SU-DHL-6 (cell line): ENCODE measurements at regions not wholly inside any gene's neighbourhood (a gene's known extent, or its start where the extent isn't known, plus 50 kb on each side); places are given as distances from the start of the nearest gene placed in this dataset.

Experiments
- H2AFZ ChIP-seq: fragments of 200-600 bp; sonication (generic); 2 replicates; pipeline ENCODE4 v1.6.1; 2014; ENCODE audit warnings: low read depth, mild to moderate bottlenecking, moderate library complexity, mixed read lengths, antibody characterized with exemption, low read length; ENCODE audit not compliant: severe bottlenecking
- H3F3A ChIP-seq: fragments of 200-600 bp; shearing (Covaris generic); 2 replicates; pipeline ENCODE4 v1.6.0; 2016; ENCODE audit warnings: antibody characterized with exemption, mild to moderate bottlenecking; ENCODE audit not compliant: insufficient read depth
- H3K27ac ChIP-seq: fragments of 200-600 bp; sonication (generic); 2 replicates; pipeline ENCODE4 v1.5.1; 2016; ENCODE audit warnings: low read depth, mild to moderate bottlenecking, low read length, moderate library complexity, mixed read lengths
- H3K27me3 ChIP-seq: fragments of 200-600 bp; sonication (generic), shearing (Covaris generic); 2 replicates; pipeline ENCODE4 v1.6.0; 2014; ENCODE audit warnings: mild to moderate bottlenecking, low read length
- H3K36me3 ChIP-seq: fragments of 200-600 bp; sonication (generic); 2 replicates; pipeline ENCODE4 v1.6.1; 2014; ENCODE audit warnings: mild to moderate bottlenecking, low read length, mixed read lengths
- H3K4me2 ChIP-seq: fragments of 300-600, 200-600 bp; shearing (Covaris generic), sonication (generic); 2 replicates; pipeline ENCODE4 v1.6.0; 2014; ENCODE audit warnings: low read length, low read depth, mild to moderate bottlenecking; ENCODE audit not compliant: poor library complexity, severe bottlenecking
- H3K4me3 ChIP-seq: fragments of 200-600 bp; sonication (generic); 2 replicates; pipeline ENCODE4 v1.5.1; 2014; ENCODE audit warnings: antibody characterized with exemption, low read length, mild to moderate bottlenecking, mixed read lengths; ENCODE audit not compliant: insufficient read depth, poor library complexity, severe bottlenecking
- H3K79me2 ChIP-seq: fragments of 200-600 bp; sonication (generic); 2 replicates; pipeline ENCODE4 v1.6.1; 2014; ENCODE audit warnings: mild to moderate bottlenecking, low read length, moderate library complexity; ENCODE audit not compliant: insufficient read depth
- H3K9ac ChIP-seq: fragments of 200-600 bp; sonication (generic); 2 replicates; pipeline ENCODE4 v1.7.0; 2014; ENCODE audit warnings: mild to moderate bottlenecking, low read length
- H3K9me2 ChIP-seq: fragments of 200-600 bp; sonication (generic); replicated peaks from 2 replicates; pipeline ENCODE4 v1.6.1; 2014; ENCODE audit warnings: low read length; ENCODE audit not compliant: insufficient read depth
- H3K9me3 ChIP-seq: fragments of 200-600 bp; sonication (generic); 2 replicates; pipeline ENCODE4 v1.6.1; 2014; ENCODE audit warnings: low read length, mixed read lengths; ENCODE audit not compliant: insufficient read depth
- H4K20me1 ChIP-seq: fragments of 200-600 bp; sonication (generic); 2 replicates; pipeline ENCODE4 v1.6.1; 2014; ENCODE audit warnings: low read depth, mild to moderate bottlenecking, antibody characterized with exemption, low read length, moderate library complexity, mixed read lengths
- EZH2phosphoT487 ChIP-seq: fragments of 200-600 bp; sonication (generic), shearing (Covaris generic); conservative IDR thresholded peaks from 2 replicates; pipeline ENCODE4 v1.6.1; 2018; ENCODE audit warnings: mild to moderate bottlenecking, antibody characterized with exemption, low read length, moderate library complexity, mixed read lengths
- TF ChIP-seq, protein P1 (sequence below): fragments of 200-600 bp; sonication (generic); IDR thresholded peaks from one replicate; pipeline ENCODE4 v1.5.1; 2017; ENCODE audit warnings: antibody characterized with exemption, mild to moderate bottlenecking, low read length, moderate library complexity; ENCODE audit not compliant: insufficient read depth, poor library complexity, severe bottlenecking

- no peaks in the 10 kb centered on the region for H3K27me3 ChIP-seq
- H3K4me3 ChIP-seq: no peak overlapping the region
- H3K4me2 ChIP-seq: no peak overlapping the region
- no peaks in the 10 kb centered on the region for H3K9me2 ChIP-seq
- no peaks in the 10 kb centered on the region for H3F3A ChIP-seq
- TF ChIP-seq EZH2phosphoT487: no peak
- TF ChIP-seq, protein P1, sequence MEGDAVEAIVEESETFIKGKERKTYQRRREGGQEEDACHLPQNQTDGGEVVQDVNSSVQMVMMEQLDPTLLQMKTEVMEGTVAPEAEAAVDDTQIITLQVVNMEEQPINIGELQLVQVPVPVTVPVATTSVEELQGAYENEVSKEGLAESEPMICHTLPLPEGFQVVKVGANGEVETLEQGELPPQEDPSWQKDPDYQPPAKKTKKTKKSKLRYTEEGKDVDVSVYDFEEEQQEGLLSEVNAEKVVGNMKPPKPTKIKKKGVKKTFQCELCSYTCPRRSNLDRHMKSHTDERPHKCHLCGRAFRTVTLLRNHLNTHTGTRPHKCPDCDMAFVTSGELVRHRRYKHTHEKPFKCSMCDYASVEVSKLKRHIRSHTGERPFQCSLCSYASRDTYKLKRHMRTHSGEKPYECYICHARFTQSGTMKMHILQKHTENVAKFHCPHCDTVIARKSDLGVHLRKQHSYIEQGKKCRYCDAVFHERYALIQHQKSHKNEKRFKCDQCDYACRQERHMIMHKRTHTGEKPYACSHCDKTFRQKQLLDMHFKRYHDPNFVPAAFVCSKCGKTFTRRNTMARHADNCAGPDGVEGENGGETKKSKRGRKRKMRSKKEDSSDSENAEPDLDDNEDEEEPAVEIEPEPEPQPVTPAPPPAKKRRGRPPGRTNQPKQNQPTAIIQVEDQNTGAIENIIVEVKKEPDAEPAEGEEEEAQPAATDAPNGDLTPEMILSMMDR: no peak
- no peaks in the 10 kb centered on the region for H3K79me2 ChIP-seq
- no peaks in the 10 kb centered on the region for H4K20me1 ChIP-seq
- no peak overlapping the region for H3K27ac ChIP-seq
- no peaks in the 10 kb centered on the region for H3K9me3 ChIP-seq
- no peak overlapping the region for H3K9ac ChIP-seq
- H2AFZ ChIP-seq: no peak overlapping the region
- H3K36me3 ChIP-seq: no peaks in the 10 kb centered on the region
These were observed 311.7 kb downstream of the HTR1A start for GRCh38 chr5:63650581-63650980.

GRCh38 chr5:63648376-63648775 is 313.9 kb downstream of the HTR1A start:
- Histone ChIP-seq H2AFZ (no peak overlapping the region), H3K9ac (no peak overlapping the region), H3K9me3 (no peaks in the 10 kb centered on the region), H3K79me2 (no peaks in the 10 kb centered on the region), H4K20me1 (no peaks in the 10 kb centered on the region), H3K4me2 (no peak overlapping the region), H3K27ac (no peak overlapping the region), H3K27me3 (no peaks in the 10 kb centered on the region), H3K4me3 (no peak overlapping the region), H3K36me3 (no peaks in the 10 kb centered on the region), H3K9me2 (no peaks in the 10 kb centered on the region), H3F3A (no peaks in the 10 kb centered on the region)
- TF ChIP-seq, protein P1: no peak
- no peak for TF ChIP-seq EZH2phosphoT487

GRCh38 chr5:63629951-63630630 is 332.2 kb downstream of the HTR1A start:
- no peaks in the 10 kb centered on the region for H3K27me3 ChIP-seq
- H3K36me3 ChIP-seq: no peaks in the 10 kb centered on the region
- no peaks in the 10 kb centered on the region for H4K20me1 ChIP-seq
- no peak overlapping the region for H3K27ac ChIP-seq
- H3K79me2 ChIP-seq: no peaks in the 10 kb centered on the region
- no peaks in the 10 kb centered on the region for H3K9me2 ChIP-seq
- H2AFZ ChIP-seq: no peak overlapping the region
- no peak overlapping the region for H3K9ac ChIP-seq
- no peaks in the 10 kb centered on the region for H3F3A ChIP-seq
- TF ChIP-seq EZH2phosphoT487: no peak
- TF ChIP-seq, protein P1: no peak
- no peaks in the 10 kb centered on the region for H3K9me3 ChIP-seq
- H3K4me3 ChIP-seq: no peak overlapping the region
- H3K4me2 ChIP-seq: no peak overlapping the region
